ENCODE measurements at regions not wholly inside any gene's neighbourhood (a gene's known extent, or its start where the extent isn't known, plus 50 kb on each side); places are given as distances from the start of the nearest gene placed in this dataset.

DNA sequence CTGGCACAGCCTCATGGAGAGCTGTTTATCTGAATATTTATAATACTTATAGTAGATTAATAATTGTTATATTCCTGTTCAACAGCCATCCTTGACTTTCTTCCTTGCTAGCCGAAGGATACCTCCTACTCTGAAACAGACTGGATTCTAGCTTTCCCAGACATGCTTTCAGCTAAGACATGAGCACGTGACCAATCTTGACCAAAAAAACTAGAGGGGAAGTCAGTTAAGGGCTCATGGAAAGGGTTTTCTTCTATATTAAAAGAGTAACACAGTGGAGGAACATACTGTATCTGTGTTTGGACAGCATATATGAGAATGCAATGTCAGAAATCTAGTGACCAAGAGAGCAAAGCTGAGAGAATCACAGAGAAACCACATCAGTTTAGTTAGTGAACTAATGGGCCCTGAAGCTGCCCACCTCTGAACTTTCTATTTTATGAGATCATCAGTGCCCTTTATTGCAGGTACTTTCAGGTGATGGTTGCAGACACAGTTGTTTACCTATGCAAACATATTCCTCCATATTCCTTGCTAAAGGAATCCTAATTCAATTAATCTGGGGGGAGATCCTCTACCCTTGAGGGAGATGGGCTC is 140.4 kb upstream of the SLC24A3 start:
- no peak for DNase-seq (ENCODE audit: low read depth)
- TF ChIP-seq, protein P1, sequence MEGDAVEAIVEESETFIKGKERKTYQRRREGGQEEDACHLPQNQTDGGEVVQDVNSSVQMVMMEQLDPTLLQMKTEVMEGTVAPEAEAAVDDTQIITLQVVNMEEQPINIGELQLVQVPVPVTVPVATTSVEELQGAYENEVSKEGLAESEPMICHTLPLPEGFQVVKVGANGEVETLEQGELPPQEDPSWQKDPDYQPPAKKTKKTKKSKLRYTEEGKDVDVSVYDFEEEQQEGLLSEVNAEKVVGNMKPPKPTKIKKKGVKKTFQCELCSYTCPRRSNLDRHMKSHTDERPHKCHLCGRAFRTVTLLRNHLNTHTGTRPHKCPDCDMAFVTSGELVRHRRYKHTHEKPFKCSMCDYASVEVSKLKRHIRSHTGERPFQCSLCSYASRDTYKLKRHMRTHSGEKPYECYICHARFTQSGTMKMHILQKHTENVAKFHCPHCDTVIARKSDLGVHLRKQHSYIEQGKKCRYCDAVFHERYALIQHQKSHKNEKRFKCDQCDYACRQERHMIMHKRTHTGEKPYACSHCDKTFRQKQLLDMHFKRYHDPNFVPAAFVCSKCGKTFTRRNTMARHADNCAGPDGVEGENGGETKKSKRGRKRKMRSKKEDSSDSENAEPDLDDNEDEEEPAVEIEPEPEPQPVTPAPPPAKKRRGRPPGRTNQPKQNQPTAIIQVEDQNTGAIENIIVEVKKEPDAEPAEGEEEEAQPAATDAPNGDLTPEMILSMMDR (IDR thresholded peaks at IDR 0.05; ENCODE audit: insufficient read depth, low read depth, low read length): no peak
- no peak overlapping the region for H3K4me3 ChIP-seq (ENCODE audit: low read depth, low read length)

DNA sequence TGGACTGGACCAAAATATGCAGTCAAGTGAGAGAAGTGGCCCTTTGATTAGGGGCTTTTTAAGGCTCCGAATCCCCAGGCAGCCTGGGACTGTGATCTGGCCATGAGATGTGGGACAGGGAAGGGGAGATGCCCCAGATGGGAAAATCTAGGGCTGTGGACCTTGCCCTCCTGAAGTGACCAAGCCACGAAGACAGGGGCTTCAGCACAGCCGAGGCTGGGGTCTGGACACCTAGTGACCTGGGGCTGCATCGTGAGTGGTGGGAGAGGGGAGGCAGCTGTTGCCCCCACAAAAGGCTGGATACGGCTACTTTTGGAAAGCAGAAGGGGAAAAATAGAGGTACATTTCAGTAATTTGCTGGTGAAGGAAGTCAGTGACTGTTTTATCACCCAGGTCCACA is 139.5 kb upstream of the SLC24A3 start:
- TF ChIP-seq, protein P1 (IDR thresholded peaks at IDR 0.05; ENCODE audit: insufficient read depth, low read depth, low read length): no peak
- no peak for DNase-seq (ENCODE audit: low read depth)
- H3K4me3 ChIP-seq (ENCODE audit: low read depth, low read length): no peak overlapping the region

DNA sequence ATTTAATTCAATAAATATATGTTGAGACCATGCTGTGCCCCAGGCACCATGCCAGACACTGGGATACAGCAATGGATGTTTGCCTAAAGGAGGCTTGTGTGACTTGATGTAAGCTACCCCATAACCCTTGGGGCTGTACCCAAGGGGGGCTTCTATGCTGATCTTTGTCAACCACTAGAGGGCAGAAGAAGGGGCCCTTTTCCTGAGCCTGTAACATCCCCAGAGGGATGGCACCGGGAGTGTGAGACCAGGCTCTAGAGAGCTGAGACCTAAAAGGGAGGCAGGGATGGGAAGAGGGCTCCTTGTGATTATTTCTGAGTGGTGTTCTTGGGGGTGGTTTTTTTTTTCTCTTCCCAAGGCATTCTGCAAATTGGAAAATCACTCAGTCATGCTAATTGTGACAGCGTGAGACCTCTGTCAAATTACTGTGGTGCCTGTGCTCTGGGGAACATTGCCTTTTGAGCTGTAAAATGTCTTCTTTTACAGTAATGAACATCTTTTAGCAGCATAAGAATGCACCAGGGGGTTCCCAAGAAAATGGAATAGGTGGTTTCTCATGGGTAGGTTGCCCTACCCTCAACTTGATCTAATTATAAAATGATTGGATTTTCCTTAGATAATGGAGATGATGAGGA is 138.7 kb upstream of the SLC24A3 start:
- H3K4me3 ChIP-seq (ENCODE audit: low read depth, low read length): no peak overlapping the region
- TF ChIP-seq, protein P1 (IDR thresholded peaks at IDR 0.05; ENCODE audit: insufficient read depth, low read depth, low read length): no peak
- DNase-seq (ENCODE audit: low read depth): no peak

DNA sequence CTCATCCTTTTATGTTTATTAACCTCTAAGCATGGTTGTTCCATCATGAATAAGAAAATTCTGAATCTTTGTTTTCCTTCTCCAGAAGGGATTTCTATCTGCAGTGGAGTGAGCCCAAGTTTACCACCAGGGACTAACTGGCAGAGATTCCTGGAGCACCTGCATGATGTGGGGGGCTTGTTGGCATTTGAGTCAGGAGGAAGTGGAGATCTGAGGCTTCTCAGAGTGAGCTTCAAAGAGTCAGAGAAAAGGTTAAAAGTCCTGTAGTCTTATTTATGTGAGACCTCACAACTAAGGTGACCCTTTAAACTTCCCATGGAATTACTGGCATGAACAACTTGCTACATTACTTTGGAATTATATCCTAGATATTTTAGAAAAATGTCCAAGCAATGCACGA is 138.1 kb upstream of the SLC24A3 start:
- no peak overlapping the region for H3K4me3 ChIP-seq (ENCODE audit: low read depth, low read length)
- no peak for DNase-seq (ENCODE audit: low read depth)
- TF ChIP-seq, protein P1 (IDR thresholded peaks at IDR 0.05; ENCODE audit: insufficient read depth, low read depth, low read length): no peak

DNA sequence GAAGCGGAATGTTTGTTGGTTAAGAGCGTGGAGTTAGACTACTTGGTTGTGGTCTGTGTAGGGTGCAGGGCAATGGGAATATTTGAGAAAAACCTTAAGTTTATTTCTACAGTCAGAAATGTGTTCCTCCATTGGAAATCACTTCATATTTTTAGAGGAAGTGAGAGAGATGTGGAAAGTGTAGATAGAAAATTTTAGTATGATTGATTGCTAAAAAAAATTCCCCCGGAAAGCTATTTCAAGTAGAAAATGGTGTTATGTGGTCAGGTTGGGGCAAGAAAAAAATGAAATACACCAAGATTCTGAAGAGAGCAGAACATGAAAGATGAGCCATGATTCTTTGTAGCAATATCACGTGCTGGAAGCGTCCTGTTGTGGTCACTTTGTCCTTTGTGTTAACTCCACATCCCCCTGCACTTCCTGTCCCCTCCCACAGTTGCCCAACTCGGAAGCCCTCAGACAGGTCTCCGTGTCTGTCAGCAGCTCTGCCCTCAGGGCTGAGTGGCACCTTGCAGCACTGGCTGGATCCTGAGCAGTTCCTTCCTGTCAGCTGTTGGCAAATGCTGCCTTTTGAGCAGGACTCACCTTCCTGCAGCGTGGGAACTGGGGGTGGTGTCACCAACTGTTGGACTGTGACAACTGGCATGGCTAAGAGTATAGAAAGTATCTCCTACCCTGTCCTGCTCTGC is 137.5 kb upstream of the SLC24A3 start:
- no peak for DNase-seq (ENCODE audit: low read depth)
- no peak overlapping the region for H3K4me3 ChIP-seq (ENCODE audit: low read depth, low read length)
- TF ChIP-seq, protein P1 (IDR thresholded peaks at IDR 0.05; ENCODE audit: insufficient read depth, low read depth, low read length): no peak

DNA sequence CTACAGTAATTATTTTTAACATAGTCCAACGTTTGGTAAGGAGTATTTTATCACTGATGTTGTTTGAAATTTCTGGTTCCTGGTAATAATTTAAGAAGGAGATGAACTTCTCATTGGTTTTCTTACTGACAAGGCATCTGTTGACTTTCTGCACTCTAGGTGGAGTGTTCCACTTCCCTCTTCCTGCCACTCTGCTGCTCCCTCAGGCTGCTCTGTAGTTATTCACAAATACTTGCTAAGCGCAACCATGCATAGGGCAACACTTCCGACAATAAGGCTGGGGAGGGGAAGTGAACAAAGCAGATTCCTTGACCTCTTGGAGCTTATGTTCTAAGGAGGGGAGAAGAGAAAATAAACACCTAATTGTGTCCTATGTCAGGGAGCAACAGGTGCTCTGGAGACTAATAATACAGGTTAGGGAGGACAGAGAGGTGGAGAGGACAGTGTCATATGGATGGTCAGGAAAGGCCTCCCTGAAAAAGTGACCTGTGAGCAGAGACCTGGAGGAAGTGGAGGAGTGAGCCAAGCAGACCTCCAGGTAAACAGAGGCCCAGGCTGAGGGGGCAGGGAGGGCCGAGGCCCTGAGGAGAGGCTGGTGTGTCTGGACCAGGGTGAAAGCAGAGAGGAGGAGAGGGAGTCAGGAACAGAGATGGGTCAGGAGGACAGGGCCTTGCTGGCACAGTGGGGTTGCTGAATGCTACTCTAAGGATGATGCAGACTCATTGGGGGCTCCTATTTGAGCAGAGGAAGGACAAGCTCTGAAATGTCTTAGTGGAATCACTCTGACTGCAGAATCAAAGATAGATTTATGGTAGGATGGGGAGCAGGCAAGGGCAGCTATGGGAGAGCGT is 134.8 kb upstream of the SLC24A3 start:
- no peak for DNase-seq (ENCODE audit: low read depth)
- TF ChIP-seq, protein P1 (IDR thresholded peaks at IDR 0.05; ENCODE audit: insufficient read depth, low read depth, low read length): no peak
- H3K4me3 ChIP-seq (ENCODE audit: low read depth, low read length): no peak overlapping the region

Measured in fibroblast of villous mesenchyme (primary cell).